Activated naive CD8-positive, alpha-beta T cell treated with anti-CD3 and anti-CD28 coated beads, Interleukin-2, amount 50 U/mL, for 24 hours (primary cell): ENCODE measurements at regions not wholly inside any gene's neighbourhood (a gene's known extent, or its start where the extent isn't known, plus 50 kb on each side); places are given as distances from the start of the nearest gene placed in this dataset.

ENCODE experiments used
- ATAC-seq: fragments of 150-1000 bp; cut with Tn5 transposase; one replicate; pipeline ENCODE4 v1.10.0; 2021
- DNase-seq: peaks from one replicate; pipeline ENCODE4 v3.0.0; 2021
- H3K27ac Mint-ChIP-seq: one replicate; pipeline ENCODE4 v1.8.0; 2021; ENCODE audit warnings: mild to moderate bottlenecking, mixed read lengths
- H3K27me3 Mint-ChIP-seq: one replicate; pipeline ENCODE4 v1.8.0; 2021; ENCODE audit warnings: mixed read lengths
- H3K36me3 Mint-ChIP-seq: one replicate; pipeline ENCODE4 v1.8.0; 2021; ENCODE audit warnings: low read depth, mixed read lengths
- H3K4me1 Mint-ChIP-seq: one replicate; pipeline ENCODE4 v1.8.0; 2021; ENCODE audit warnings: mixed read lengths
- H3K4me3 Mint-ChIP-seq: one replicate; pipeline ENCODE4 v1.8.0; 2021; ENCODE audit warnings: mild to moderate bottlenecking, moderate library complexity, mixed read lengths
- H3K9me3 Mint-ChIP-seq: one replicate; pipeline ENCODE4 v1.8.0; 2021; ENCODE audit warnings: mixed read lengths

GRCh38 chr20:50391444-50392137 is 118.6 kb upstream of the PTPN1 start:
- no peak for DNase-seq
- peaks cover 21% of the 10 kb centered on the region for H3K4me1 Mint-ChIP-seq
- no peak overlapping the region for H3K27ac Mint-ChIP-seq
- H3K9me3 Mint-ChIP-seq: no peaks in the 10 kb centered on the region
- peaks cover 3% of the 10 kb centered on the region for H3K27me3 Mint-ChIP-seq
- no peak for ATAC-seq
- H3K4me3 Mint-ChIP-seq: no peak overlapping the region
- H3K36me3 Mint-ChIP-seq: no peaks in the 10 kb centered on the region

GRCh38 chr20:50392138-50392866 is 117.9 kb upstream of the PTPN1 start:
- Mint-ChIP-seq H3K4me3 (no peak overlapping the region), H3K9me3 (no peaks in the 10 kb centered on the region), H3K36me3 (no peaks in the 10 kb centered on the region), H3K4me1 (peaks cover 17% of the 10 kb centered on the region), H3K27me3 (peaks cover 3% of the 10 kb centered on the region), H3K27ac (no peak overlapping the region)
- no peak for DNase-seq
- ATAC-seq: peak; percentile 73

- no peak overlapping the region for H3K4me3 Mint-ChIP-seq
- DNase-seq (no peak), ATAC-seq (no peak)
- H3K4me1 Mint-ChIP-seq: peaks cover 12% of the 10 kb centered on the region
- H3K27me3 Mint-ChIP-seq: peaks cover 2% of the 10 kb centered on the region
- no peaks in the 10 kb centered on the region for H3K9me3 Mint-ChIP-seq
- H3K36me3 Mint-ChIP-seq: no peaks in the 10 kb centered on the region
- H3K27ac Mint-ChIP-seq: no peak overlapping the region
Observed at GRCh38 chr20:50393242-50393641, 116.9 kb upstream of the PTPN1 start.

GRCh38 chr20:50393990-50394561 is 116.1 kb upstream of the PTPN1 start:
- no peak for ATAC-seq
- no peak overlapping the region for H3K4me3 Mint-ChIP-seq
- no peaks in the 10 kb centered on the region for H3K9me3 Mint-ChIP-seq
- H3K27ac Mint-ChIP-seq: no peak overlapping the region
- no peak for DNase-seq
- H3K4me1 Mint-ChIP-seq: peaks cover 6% of the 10 kb centered on the region
- H3K36me3 Mint-ChIP-seq: no peaks in the 10 kb centered on the region
- peaks cover 2% of the 10 kb centered on the region for H3K27me3 Mint-ChIP-seq

- Mint-ChIP-seq H3K27ac (no peak overlapping the region), H3K4me3 (no peak overlapping the region), H3K27me3 (peaks cover 2% of the 10 kb centered on the region), H3K4me1 (peaks cover 6% of the 10 kb centered on the region), H3K36me3 (no peaks in the 10 kb centered on the region), H3K9me3 (no peaks in the 10 kb centered on the region)
- ATAC-seq: no peak
- DNase-seq: no peak
Observed at GRCh38 chr20:50394569-50394968, 115.6 kb upstream of the PTPN1 start.

GRCh38 chr20:50395251-50395729 is 114.9 kb upstream of the PTPN1 start:
- DNase-seq (no peak), ATAC-seq (no peak)
- Mint-ChIP-seq H3K9me3 (no peaks in the 10 kb centered on the region), H3K27ac (no peak overlapping the region), H3K4me3 (no peak overlapping the region), H3K36me3 (no peaks in the 10 kb centered on the region), H3K4me1 (peaks cover 6% of the 10 kb centered on the region), H3K27me3 (peaks cover 2% of the 10 kb centered on the region)

GRCh38 chr20:50395914-50396488 is 114.2 kb upstream of the PTPN1 start:
- Mint-ChIP-seq H3K4me3 (no peak overlapping the region), H3K27me3 (peaks cover 2% of the 10 kb centered on the region), H3K36me3 (no peaks in the 10 kb centered on the region), H3K4me1 (peaks cover 6% of the 10 kb centered on the region), H3K9me3 (no peaks in the 10 kb centered on the region), H3K27ac (no peak overlapping the region)
- DNase-seq (no peak), ATAC-seq (no peak)

- H3K4me3 Mint-ChIP-seq: no peak overlapping the region
- peaks cover 2% of the 10 kb centered on the region for H3K27me3 Mint-ChIP-seq
- DNase-seq (no peak), ATAC-seq (no peak)
- no peaks in the 10 kb centered on the region for H3K9me3 Mint-ChIP-seq
- H3K36me3 Mint-ChIP-seq: no peaks in the 10 kb centered on the region
- H3K4me1 Mint-ChIP-seq: peaks cover 6% of the 10 kb centered on the region
- H3K27ac Mint-ChIP-seq: no peak overlapping the region
Observed at GRCh38 chr20:50396623-50397022, 113.6 kb upstream of the PTPN1 start.

- H3K4me1 Mint-ChIP-seq: peaks cover 6% of the 10 kb centered on the region
- H3K9me3 Mint-ChIP-seq: no peaks in the 10 kb centered on the region
- no peak for ATAC-seq
- H3K36me3 Mint-ChIP-seq: no peaks in the 10 kb centered on the region
- H3K27ac Mint-ChIP-seq: no peak overlapping the region
- no peak for DNase-seq
- peaks cover 2% of the 10 kb centered on the region for H3K27me3 Mint-ChIP-seq
- no peak overlapping the region for H3K4me3 Mint-ChIP-seq
Observed at GRCh38 chr20:50397058-50397457, 113.1 kb upstream of the PTPN1 start.

- ATAC-seq (no peak), DNase-seq (no peak)
- no peak overlapping the region for H3K27ac Mint-ChIP-seq
- no peaks in the 10 kb centered on the region for H3K9me3 Mint-ChIP-seq
- no peak overlapping the region for H3K4me3 Mint-ChIP-seq
- no peaks in the 10 kb centered on the region for H3K36me3 Mint-ChIP-seq
- H3K27me3 Mint-ChIP-seq: peaks cover 2% of the 10 kb centered on the region
- H3K4me1 Mint-ChIP-seq: peaks cover 3% of the 10 kb centered on the region
Observed at GRCh38 chr20:50398064-50398463, 112.1 kb upstream of the PTPN1 start.

GRCh38 chr20:50398471-50398820 is 111.7 kb upstream of the PTPN1 start:
- Mint-ChIP-seq H3K27ac (no peak overlapping the region), H3K27me3 (peaks cover 2% of the 10 kb centered on the region), H3K36me3 (no peaks in the 10 kb centered on the region), H3K4me1 (peaks cover 3% of the 10 kb centered on the region), H3K4me3 (no peak overlapping the region), H3K9me3 (no peaks in the 10 kb centered on the region)
- no peak for ATAC-seq
- DNase-seq: no peak

- peaks cover 3% of the 10 kb centered on the region for H3K4me1 Mint-ChIP-seq
- H3K27ac Mint-ChIP-seq: no peak overlapping the region
- H3K4me3 Mint-ChIP-seq: no peak overlapping the region
- H3K36me3 Mint-ChIP-seq: no peaks in the 10 kb centered on the region
- H3K9me3 Mint-ChIP-seq: no peaks in the 10 kb centered on the region
- DNase-seq (no peak), ATAC-seq (no peak)
- peaks cover 2% of the 10 kb centered on the region for H3K27me3 Mint-ChIP-seq
Observed at GRCh38 chr20:50398821-50399554, 111.2 kb upstream of the PTPN1 start.

GRCh38 chr20:50399555-50399916 is 110.6 kb upstream of the PTPN1 start:
- ATAC-seq (no peak), DNase-seq (no peak)
- Mint-ChIP-seq H3K27me3 (peaks cover 3% of the 10 kb centered on the region), H3K9me3 (no peaks in the 10 kb centered on the region), H3K4me3 (no peak overlapping the region), H3K36me3 (no peaks in the 10 kb centered on the region), H3K27ac (no peak overlapping the region), H3K4me1 (peaks cover 3% of the 10 kb centered on the region)

- Mint-ChIP-seq H3K4me3 (no peak overlapping the region), H3K27ac (no peak overlapping the region)
- ATAC-seq: no peak
Observed at GRCh38 chr20:50399917-50400704, 110.1 kb upstream of the PTPN1 start.

More at GRCh38 chr20:50399917-50400704, 110.1 kb upstream of the PTPN1 start:
- Mint-ChIP-seq H3K9me3 (no peaks in the 10 kb centered on the region), H3K4me1 (no peaks in the 10 kb centered on the region), H3K36me3 (no peaks in the 10 kb centered on the region), H3K27me3 (peaks cover 7% of the 10 kb centered on the region)
- no peak for DNase-seq
